Stimulated activated effector memory CD8-positive, alpha-beta T cell treated with anti-CD3 and anti-CD28 coated beads, Interleukin-12 subunit alpha, Interleukin-12 subunit beta, amount 100 ng/mL, for 72 hours (primary cell): ENCODE measurements at regions not wholly inside any gene's neighbourhood (a gene's known extent, or its start where the extent isn't known, plus 50 kb on each side); places are given as distances from the start of the nearest gene placed in this dataset.

Source experiments
- ATAC-seq: fragments of 150-1000 bp; cut with Tn5 transposase; 2 replicates; pipeline ENCODE4 v1.10.0; 2021
- DNase-seq, 2 donors: peaks; one replicate each; pipeline ENCODE4 v3.0.0; 2021 to 2022; ENCODE audit warnings: low spot score in 2 of 2
- H3K27ac Mint-ChIP-seq: one replicate; pipeline ENCODE4 v1.8.0; 2022; ENCODE audit warnings: mild to moderate bottlenecking, mixed read lengths
- H3K36me3 Mint-ChIP-seq: one replicate; pipeline ENCODE4 v1.8.0; 2022; ENCODE audit warnings: mild to moderate bottlenecking, mixed read lengths
- H3K4me1 Mint-ChIP-seq: one replicate; pipeline ENCODE4 v1.8.0; 2022; ENCODE audit warnings: mixed read lengths
- H3K4me3 Mint-ChIP-seq: one replicate; pipeline ENCODE4 v1.8.0; 2022; ENCODE audit warnings: mild to moderate bottlenecking, mixed read lengths
- H3K9me3 Mint-ChIP-seq: one replicate; pipeline ENCODE4 v1.8.0; 2022; ENCODE audit warnings: mixed read lengths

GRCh38 chr14:96662116-96662970 lies 134.8 kb upstream of the VRK1 start:
- no peak for ATAC-seq
- H3K27ac Mint-ChIP-seq: no peak overlapping the region
- no peaks in the 10 kb centered on the region for H3K36me3 Mint-ChIP-seq
- no peaks in the 10 kb centered on the region for H3K9me3 Mint-ChIP-seq
- H3K4me3 Mint-ChIP-seq: no peak overlapping the region
- DNase-seq: no peak
- no peaks in the 10 kb centered on the region for H3K4me1 Mint-ChIP-seq

- no peaks in the 10 kb centered on the region for H3K9me3 Mint-ChIP-seq
- H3K36me3 Mint-ChIP-seq: no peaks in the 10 kb centered on the region
- ATAC-seq (no peak), DNase-seq (no peak)
- no peaks in the 10 kb centered on the region for H3K4me1 Mint-ChIP-seq
- H3K4me3 Mint-ChIP-seq: no peak overlapping the region
- H3K27ac Mint-ChIP-seq: no peak overlapping the region
Observed at GRCh38 chr14:96663076-96663475, 134.1 kb upstream of the VRK1 start.

- Mint-ChIP-seq H3K36me3 (no peaks in the 10 kb centered on the region), H3K27ac (no peak overlapping the region), H3K4me1 (no peaks in the 10 kb centered on the region), H3K9me3 (no peaks in the 10 kb centered on the region), H3K4me3 (no peak overlapping the region)
- ATAC-seq (no peak), DNase-seq (no peak)
Observed at GRCh38 chr14:96663491-96664067, 133.6 kb upstream of the VRK1 start.

- DNase-seq (peak in 1 of 2 donors; percentile 38), ATAC-seq (no peak)
- no peaks in the 10 kb centered on the region for H3K36me3 Mint-ChIP-seq
- no peaks in the 10 kb centered on the region for H3K4me1 Mint-ChIP-seq
- no peak overlapping the region for H3K4me3 Mint-ChIP-seq
- H3K9me3 Mint-ChIP-seq: no peaks in the 10 kb centered on the region
- no peak overlapping the region for H3K27ac Mint-ChIP-seq
Observed at GRCh38 chr14:96666088-96666487, 131.1 kb upstream of the VRK1 start.

GRCh38 chr14:96670391-96670790 lies 126.8 kb upstream of the VRK1 start:
- DNase-seq (peak in 1 of 2 donors; percentile 33), ATAC-seq (no peak)
- no peaks in the 10 kb centered on the region for H3K9me3 Mint-ChIP-seq
- H3K27ac Mint-ChIP-seq: no peak overlapping the region
- no peaks in the 10 kb centered on the region for H3K36me3 Mint-ChIP-seq
- no peak overlapping the region for H3K4me3 Mint-ChIP-seq
- no peaks in the 10 kb centered on the region for H3K4me1 Mint-ChIP-seq

GRCh38 chr14:96671218-96671617 lies 126.0 kb upstream of the VRK1 start:
- no peak overlapping the region for H3K4me3 Mint-ChIP-seq
- DNase-seq: peak in 1 of 2 donors; percentile 23
- no peaks in the 10 kb centered on the region for H3K4me1 Mint-ChIP-seq

GRCh38 chr14:96673706-96674105 lies 123.5 kb upstream of the VRK1 start:
- H3K4me1 Mint-ChIP-seq: no peaks in the 10 kb centered on the region
- H3K27ac Mint-ChIP-seq: no peak overlapping the region
- H3K9me3 Mint-ChIP-seq: no peaks in the 10 kb centered on the region
- H3K36me3 Mint-ChIP-seq: no peaks in the 10 kb centered on the region
- ATAC-seq (no peak), DNase-seq (no peak)
- no peak overlapping the region for H3K4me3 Mint-ChIP-seq

More at GRCh38 chr14:96671218-96671617, 126.0 kb upstream of the VRK1 start:
- H3K27ac Mint-ChIP-seq: no peak overlapping the region
- H3K36me3 Mint-ChIP-seq: no peaks in the 10 kb centered on the region
- no peaks in the 10 kb centered on the region for H3K9me3 Mint-ChIP-seq
- no peak for ATAC-seq

- ATAC-seq: no peak
- Mint-ChIP-seq H3K27ac (no peak overlapping the region), H3K4me1 (no peaks in the 10 kb centered on the region), H3K9me3 (no peaks in the 10 kb centered on the region), H3K36me3 (no peaks in the 10 kb centered on the region), H3K4me3 (no peak overlapping the region)
- no peak for DNase-seq
Observed at GRCh38 chr14:96674121-96674520, 123.1 kb upstream of the VRK1 start.

GRCh38 chr14:96676166-96676565 lies 121.0 kb upstream of the VRK1 start:
- H3K36me3 Mint-ChIP-seq: no peaks in the 10 kb centered on the region
- no peak for DNase-seq
- ATAC-seq: no peak
- H3K27ac Mint-ChIP-seq: no peak overlapping the region
- no peaks in the 10 kb centered on the region for H3K9me3 Mint-ChIP-seq
- no peaks in the 10 kb centered on the region for H3K4me1 Mint-ChIP-seq
- H3K4me3 Mint-ChIP-seq: no peak overlapping the region

- ATAC-seq: no peak
- no peaks in the 10 kb centered on the region for H3K9me3 Mint-ChIP-seq
- no peak for DNase-seq
- no peak overlapping the region for H3K27ac Mint-ChIP-seq
- H3K4me1 Mint-ChIP-seq: peaks cover 9% of the 10 kb centered on the region
- no peak overlapping the region for H3K4me3 Mint-ChIP-seq
- H3K36me3 Mint-ChIP-seq: no peaks in the 10 kb centered on the region
Observed at GRCh38 chr14:96681829-96682228, 115.4 kb upstream of the VRK1 start.

GRCh38 chr14:96682401-96682800 lies 114.8 kb upstream of the VRK1 start:
- Mint-ChIP-seq H3K4me3 (no peak overlapping the region), H3K4me1 (peaks cover 9% of the 10 kb centered on the region), H3K9me3 (no peaks in the 10 kb centered on the region), H3K27ac (no peak overlapping the region), H3K36me3 (no peaks in the 10 kb centered on the region)
- DNase-seq (no peak), ATAC-seq (no peak)

- ATAC-seq: peak; percentile 42
- H3K36me3 Mint-ChIP-seq: no peaks in the 10 kb centered on the region
- no peak overlapping the region for H3K27ac Mint-ChIP-seq
- no peaks in the 10 kb centered on the region for H3K9me3 Mint-ChIP-seq
- no peak overlapping the region for H3K4me3 Mint-ChIP-seq
- no peak for DNase-seq
- peaks cover 9% of the 10 kb centered on the region for H3K4me1 Mint-ChIP-seq
Observed at GRCh38 chr14:96683562-96684289, 113.5 kb upstream of the VRK1 start.

GRCh38 chr14:96686126-96686525 lies 111.1 kb upstream of the VRK1 start:
- no peak overlapping the region for H3K4me3 Mint-ChIP-seq
- H3K9me3 Mint-ChIP-seq: no peaks in the 10 kb centered on the region
- peaks cover 9% of the 10 kb centered on the region for H3K4me1 Mint-ChIP-seq
- H3K36me3 Mint-ChIP-seq: no peaks in the 10 kb centered on the region
- ATAC-seq: no peak
- DNase-seq: no peak
- H3K27ac Mint-ChIP-seq: no peak overlapping the region

- Mint-ChIP-seq H3K27ac (no peak overlapping the region), H3K4me3 (no peak overlapping the region), H3K4me1 (peaks cover 6% of the 10 kb centered on the region), H3K9me3 (no peaks in the 10 kb centered on the region), H3K36me3 (no peaks in the 10 kb centered on the region)
- DNase-seq (no peak), ATAC-seq (no peak)
Observed at GRCh38 chr14:96688629-96689028, 108.6 kb upstream of the VRK1 start.

- no peak for ATAC-seq
- no peak for DNase-seq
- Mint-ChIP-seq H3K9me3 (no peaks in the 10 kb centered on the region), H3K27ac (no peak overlapping the region), H3K36me3 (no peaks in the 10 kb centered on the region), H3K4me1 (no peaks in the 10 kb centered on the region), H3K4me3 (no peak overlapping the region)
Observed at GRCh38 chr14:96690713-96691383, 106.3 kb upstream of the VRK1 start.
